ENCODE measurements at regions not wholly inside any gene's neighbourhood (a gene's known extent, or its start where the extent isn't known, plus 50 kb on each side); places are given as distances from the start of the nearest gene placed in this dataset.
"Not testable (repeated sequence)": the region's sequence is repeated elsewhere in the genome, so short reads cannot be mapped to it uniquely, and the experiment has no call there.

DNA sequence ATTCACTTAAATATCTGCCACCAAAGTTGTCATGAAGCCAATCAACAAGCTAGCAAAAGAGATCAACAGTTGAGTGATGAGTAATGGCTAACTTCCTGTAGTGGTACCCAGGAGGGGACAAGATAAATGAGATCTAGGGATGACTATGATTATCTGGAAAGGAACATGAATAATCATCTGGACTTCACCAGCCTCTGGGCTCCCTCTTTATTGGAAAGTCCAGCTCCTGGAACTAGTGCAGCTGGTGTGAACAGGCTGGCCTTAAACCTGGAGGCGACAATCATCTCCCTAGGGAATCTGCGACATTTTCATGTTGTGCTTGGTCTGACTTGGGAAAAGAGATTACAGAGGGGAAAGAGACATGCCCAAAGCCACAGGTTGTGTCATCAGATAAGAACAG lies 518.6 kb downstream of the GRIN2A start:
- H3K4me3 Mint-ChIP-seq (ENCODE audit: low read depth) = no peak overlapping the region
- peaks cover 32% of the 10 kb centered on the region for H3K27me3 Mint-ChIP-seq
- H3K27ac Mint-ChIP-seq = no peak overlapping the region
- H3K36me3 Mint-ChIP-seq (ENCODE audit: insufficient read depth) = no peaks in the 10 kb centered on the region
- DNase-seq (ENCODE audit: low spot score, unreplicated experiment) = no peak
- TF ChIP-seq, protein P1, sequence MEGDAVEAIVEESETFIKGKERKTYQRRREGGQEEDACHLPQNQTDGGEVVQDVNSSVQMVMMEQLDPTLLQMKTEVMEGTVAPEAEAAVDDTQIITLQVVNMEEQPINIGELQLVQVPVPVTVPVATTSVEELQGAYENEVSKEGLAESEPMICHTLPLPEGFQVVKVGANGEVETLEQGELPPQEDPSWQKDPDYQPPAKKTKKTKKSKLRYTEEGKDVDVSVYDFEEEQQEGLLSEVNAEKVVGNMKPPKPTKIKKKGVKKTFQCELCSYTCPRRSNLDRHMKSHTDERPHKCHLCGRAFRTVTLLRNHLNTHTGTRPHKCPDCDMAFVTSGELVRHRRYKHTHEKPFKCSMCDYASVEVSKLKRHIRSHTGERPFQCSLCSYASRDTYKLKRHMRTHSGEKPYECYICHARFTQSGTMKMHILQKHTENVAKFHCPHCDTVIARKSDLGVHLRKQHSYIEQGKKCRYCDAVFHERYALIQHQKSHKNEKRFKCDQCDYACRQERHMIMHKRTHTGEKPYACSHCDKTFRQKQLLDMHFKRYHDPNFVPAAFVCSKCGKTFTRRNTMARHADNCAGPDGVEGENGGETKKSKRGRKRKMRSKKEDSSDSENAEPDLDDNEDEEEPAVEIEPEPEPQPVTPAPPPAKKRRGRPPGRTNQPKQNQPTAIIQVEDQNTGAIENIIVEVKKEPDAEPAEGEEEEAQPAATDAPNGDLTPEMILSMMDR (IDR thresholded peaks at IDR 0.05; ENCODE audit: unreplicated experiment) = no peak
- no peaks in the 10 kb centered on the region for H3K9me3 Mint-ChIP-seq (ENCODE audit: low read depth)
- peaks cover 11% of the 10 kb centered on the region for H3K4me1 Mint-ChIP-seq (ENCODE audit: low read depth)

DNA sequence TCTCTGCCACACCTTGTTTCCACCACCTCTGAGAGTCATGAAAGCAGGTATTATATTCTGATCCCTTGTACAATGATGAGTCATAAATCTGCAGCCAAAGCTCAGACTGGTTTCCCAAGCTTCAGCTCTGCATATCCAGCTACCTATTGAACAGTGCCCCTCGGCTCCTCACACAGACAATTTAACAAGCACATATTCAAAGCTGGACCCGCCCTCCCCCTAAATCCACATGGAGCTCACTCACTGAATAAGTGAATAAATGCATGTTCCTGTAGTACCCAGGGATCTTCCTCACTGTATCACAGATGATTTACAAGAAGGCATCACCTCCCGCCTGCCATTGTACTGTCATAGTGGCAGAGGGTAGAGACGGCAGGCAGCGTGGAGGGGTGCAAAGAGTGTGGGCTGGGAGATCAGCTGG lies 516.4 kb downstream of the GRIN2A start:
- Mint-ChIP-seq H3K36me3 (ENCODE audit: insufficient read depth) (no peaks in the 10 kb centered on the region), H3K4me1 (ENCODE audit: low read depth) (peaks cover 11% of the 10 kb centered on the region), H3K27me3 (peaks cover 22% of the 10 kb centered on the region), H3K4me3 (ENCODE audit: low read depth) (no peak overlapping the region), H3K27ac (no peak overlapping the region), H3K9me3 (ENCODE audit: low read depth) (no peaks in the 10 kb centered on the region)
- DNase-seq (ENCODE audit: low spot score, unreplicated experiment) = no peak
- TF ChIP-seq, protein P1 (IDR thresholded peaks at IDR 0.05; ENCODE audit: unreplicated experiment) = no peak

DNA sequence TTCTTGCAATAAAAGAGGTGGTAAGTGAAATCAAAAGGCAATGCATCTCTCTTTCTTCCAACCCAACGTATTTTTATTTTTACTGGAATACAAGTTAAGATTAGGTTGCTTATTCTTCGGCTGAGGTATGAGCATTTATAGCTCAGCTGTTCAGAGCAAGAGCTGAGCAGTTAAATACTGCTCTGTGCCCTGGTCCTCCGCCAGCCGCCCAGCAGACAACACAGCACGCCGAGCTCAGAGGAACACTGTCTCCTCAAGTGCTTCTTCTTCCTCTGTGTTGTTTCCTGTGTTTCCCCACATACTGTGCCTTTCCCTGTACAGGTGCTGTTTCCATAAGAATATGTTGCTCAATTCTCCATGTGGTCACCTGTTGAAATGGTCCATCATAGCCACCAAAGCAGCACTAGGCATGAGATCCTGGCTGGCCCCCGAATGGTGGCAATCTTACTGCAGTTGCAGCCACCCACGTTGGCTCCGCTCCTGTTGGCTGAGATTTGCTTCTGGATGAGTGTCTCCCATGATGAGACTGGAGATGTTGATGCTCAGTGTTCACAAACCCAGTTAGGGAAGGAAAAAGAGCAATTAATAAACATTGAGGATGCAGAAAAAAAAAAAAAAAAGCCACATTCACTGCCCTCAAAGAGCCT lies 515.3 kb downstream of the GRIN2A start:
- Mint-ChIP-seq H3K27me3 (peaks cover 22% of the 10 kb centered on the region), H3K4me1 (ENCODE audit: low read depth) (peaks cover 6% of the 10 kb centered on the region), H3K4me3 (ENCODE audit: low read depth) (no peak overlapping the region), H3K36me3 (ENCODE audit: insufficient read depth) (no peaks in the 10 kb centered on the region), H3K27ac (no peak overlapping the region), H3K9me3 (ENCODE audit: low read depth) (no peaks in the 10 kb centered on the region)
- TF ChIP-seq, protein P1 (IDR thresholded peaks at IDR 0.05; ENCODE audit: unreplicated experiment) = no peak
- DNase-seq (ENCODE audit: low spot score, unreplicated experiment) = no peak

DNA sequence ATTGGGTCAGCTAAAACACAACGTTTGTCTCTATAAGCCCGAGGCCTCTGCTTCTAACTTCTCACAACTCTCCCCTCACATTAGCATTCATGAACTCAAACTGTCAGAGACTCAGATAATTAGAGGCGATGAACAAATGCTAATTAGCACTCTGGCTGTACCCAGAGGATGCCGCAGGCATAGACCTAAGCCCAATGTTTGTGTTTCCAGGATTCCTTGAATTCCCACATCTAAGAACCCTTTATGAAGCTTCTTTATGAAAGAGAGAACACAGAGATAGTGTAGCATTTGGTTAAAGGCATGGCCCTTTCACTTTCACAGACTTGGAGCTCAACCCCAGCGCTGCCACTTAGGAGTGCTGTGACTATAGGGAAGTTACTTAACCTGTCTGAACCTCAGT lies 512.2 kb downstream of the GRIN2A start:
- no peak for DNase-seq (ENCODE audit: low spot score, unreplicated experiment)
- peaks cover 14% of the 10 kb centered on the region for H3K27me3 Mint-ChIP-seq
- no peak overlapping the region for H3K27ac Mint-ChIP-seq
- peaks cover 6% of the 10 kb centered on the region for H3K4me1 Mint-ChIP-seq (ENCODE audit: low read depth)
- TF ChIP-seq, protein P1 (IDR thresholded peaks at IDR 0.05; ENCODE audit: unreplicated experiment) = no peak
- H3K36me3 Mint-ChIP-seq (ENCODE audit: insufficient read depth) = no peaks in the 10 kb centered on the region
- no peak overlapping the region for H3K4me3 Mint-ChIP-seq (ENCODE audit: low read depth)
- no peaks in the 10 kb centered on the region for H3K9me3 Mint-ChIP-seq (ENCODE audit: low read depth)

DNA sequence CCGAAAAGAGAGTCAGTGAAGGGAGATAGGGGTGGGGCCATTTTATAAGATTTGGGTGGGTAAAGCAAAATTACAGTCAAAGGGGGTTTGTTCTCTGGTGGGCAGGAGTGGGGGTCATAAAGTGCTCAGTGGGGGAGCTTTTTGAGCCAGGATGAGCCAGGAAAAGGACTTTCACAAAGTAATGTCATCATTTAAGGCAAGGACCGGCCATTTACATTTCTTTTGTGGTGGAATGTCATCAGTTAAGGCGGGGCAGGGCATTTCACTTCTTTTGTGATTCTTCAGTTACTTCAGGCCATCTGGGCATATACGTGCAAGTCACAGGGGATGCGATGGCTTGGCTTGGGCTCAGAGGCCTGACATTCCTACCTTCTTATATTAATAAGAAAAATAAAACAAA lies 511.6 kb downstream of the GRIN2A start:
- DNase-seq (ENCODE audit: low spot score, unreplicated experiment); H3K4me3 Mint-ChIP-seq (ENCODE audit: low read depth); H3K27ac Mint-ChIP-seq; H3K9me3 Mint-ChIP-seq (ENCODE audit: low read depth); H3K4me1 Mint-ChIP-seq (ENCODE audit: low read depth); H3K36me3 Mint-ChIP-seq (ENCODE audit: insufficient read depth): not testable (repeated sequence)
- H3K27me3 Mint-ChIP-seq = peaks cover 14% of the 10 kb centered on the region

DNA sequence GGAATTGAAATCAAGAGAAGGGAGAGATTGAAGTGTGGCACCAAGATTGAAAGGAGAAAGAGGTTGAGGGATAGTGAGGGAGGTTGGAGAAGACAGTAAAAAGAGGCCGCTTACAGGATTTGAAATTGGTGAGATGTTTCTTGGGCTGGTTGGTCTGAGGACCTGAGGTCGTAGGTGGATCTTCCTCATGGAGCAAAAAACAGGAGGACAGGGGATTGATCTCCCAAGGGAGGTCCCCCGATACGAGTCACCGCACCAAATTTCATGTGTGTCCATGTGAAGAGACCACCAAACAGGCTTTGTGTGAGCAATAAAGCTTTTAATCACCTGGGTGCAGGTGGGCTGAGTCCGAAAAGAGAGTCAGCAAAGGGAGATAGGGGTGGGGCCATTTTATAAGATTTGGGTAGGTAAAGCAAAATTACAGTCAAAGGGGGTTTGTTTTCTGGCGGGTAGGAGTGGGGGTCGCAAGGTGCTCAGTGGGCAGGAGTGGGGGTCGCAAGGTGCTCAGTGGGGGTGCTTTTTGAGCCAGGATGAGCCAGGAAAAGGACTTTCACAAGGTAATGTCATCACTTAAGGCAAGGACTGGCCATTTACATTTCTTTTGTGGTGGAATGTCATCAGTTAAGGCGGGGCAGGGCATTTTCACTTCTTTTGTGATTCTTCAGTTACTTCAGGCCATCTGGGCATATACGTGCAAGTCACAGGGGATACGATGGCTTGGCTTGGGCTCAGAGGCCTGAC lies 505.5 kb downstream of the GRIN2A start:
- not testable (repeated sequence) for H3K27ac Mint-ChIP-seq; H3K36me3 Mint-ChIP-seq (ENCODE audit: insufficient read depth); H3K4me3 Mint-ChIP-seq (ENCODE audit: low read depth); DNase-seq (ENCODE audit: low spot score, unreplicated experiment); H3K9me3 Mint-ChIP-seq (ENCODE audit: low read depth)
- H3K27me3 Mint-ChIP-seq = peaks cover 28% of the 10 kb centered on the region
- peaks cover 13% of the 10 kb centered on the region for H3K4me1 Mint-ChIP-seq (ENCODE audit: low read depth)
